ENCODE measurements at regions not wholly inside any gene's neighbourhood (a gene's known extent, or its start where the extent isn't known, plus 50 kb on each side); places are given as distances from the start of the nearest gene placed in this dataset.

DNA sequence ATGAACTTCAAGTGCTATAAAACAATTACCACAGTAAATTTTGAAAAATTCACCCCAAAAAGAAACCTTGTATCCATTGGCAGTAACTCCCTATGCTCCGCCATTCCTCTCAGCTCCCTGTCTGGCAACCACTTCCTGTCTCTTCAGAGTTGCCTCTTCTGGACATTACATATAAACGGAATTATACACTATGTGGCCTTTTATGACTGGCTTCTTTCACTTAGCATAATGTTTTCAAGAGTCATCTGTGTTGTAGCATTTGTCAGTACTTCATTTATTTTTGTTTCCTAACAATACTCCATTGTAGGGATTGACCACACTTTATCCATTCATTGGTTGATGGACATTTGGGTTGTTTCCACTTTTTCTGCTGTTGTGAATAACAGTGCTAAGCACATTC lies 50.1 kb downstream of the CEP43 start:
- Histone ChIP-seq H3K79me1 (ENCODE audit: insufficient read depth, low read depth, low read length, poor library complexity, severe bottlenecking) (no peaks in the 10 kb centered on the region), H3K23me2 (ENCODE audit: insufficient read length, low read depth, low read length, poor library complexity, severe bottlenecking) (no peaks in the 10 kb centered on the region), H3K9ac (ENCODE audit: extremely low read depth, insufficient read length, low read length) (no peak overlapping the region), H3T11ph (ENCODE audit: low read length) (no peak overlapping the region), H3K79me2 (ENCODE audit: insufficient read depth, low read length) (no peaks in the 10 kb centered on the region), H2BK15ac (ENCODE audit: low read depth, low read length) (no peak overlapping the region), H3K4ac (ENCODE audit: low read depth, low read length) (no peak overlapping the region), H3K27ac (ENCODE audit: insufficient read length, low read depth, low read length) (no peak overlapping the region), H3K4me1 (ENCODE audit: insufficient read depth, low read length) (no peaks in the 10 kb centered on the region), H2BK12ac (ENCODE audit: insufficient read length, low read depth, low read length) (no peak overlapping the region), H3K27me3 (ENCODE audit: insufficient read depth, low read length) (no peaks in the 10 kb centered on the region), H2BK120ac (ENCODE audit: low read depth, low read length, poor library complexity, severe bottlenecking) (no peak overlapping the region), H2AFZ (ENCODE audit: low read length) (no peak overlapping the region), H4K8ac (replicated peaks; ENCODE audit: insufficient read length, low read depth, low read length) (no peak overlapping the region), H3K4me2 (ENCODE audit: insufficient read depth, insufficient read length, low read length) (no peak overlapping the region), H3K9me3 (ENCODE audit: control insufficient read depth, low read depth, low read length) (no peaks in the 10 kb centered on the region), H2AK5ac (ENCODE audit: insufficient read length, low read length) (no peak overlapping the region), H3K56ac (ENCODE audit: insufficient read length, low read depth, low read length) (no peak overlapping the region), H2BK20ac (ENCODE audit: low read depth, low read length, poor library complexity, severe bottlenecking) (no peak overlapping the region), H4K20me1 (ENCODE audit: control insufficient read depth, insufficient read depth, insufficient read length) (no peaks in the 10 kb centered on the region), H2BK5ac (ENCODE audit: insufficient read length, low read length) (no peak overlapping the region), H3K14ac (ENCODE audit: insufficient read depth, low read length) (no peak overlapping the region), H3K18ac (ENCODE audit: insufficient read length, low read depth, low read length) (no peak overlapping the region), H4K91ac (ENCODE audit: insufficient read length, low read depth, low read length) (no peak overlapping the region), H4K5ac (ENCODE audit: insufficient read length, low read depth, low read length) (no peak overlapping the region), H3K23ac (ENCODE audit: insufficient read length, low read depth, low read length) (no peak overlapping the region)
- peaks cover 1 to 4% of the 10 kb centered on the region in 2 experiments; a peak in 1 of 4 replicates for H3K4me1 Mint-ChIP-seq
- WGBS (ENCODE audit: extremely low coverage, insufficient read length, low lambda C conversion rate): no CpG with 5 or more reads among the region's 2 CpGs
- H3K9me3 Mint-ChIP-seq: no peaks in the 10 kb centered on the region
- peaks cover 0 to 6% (median 0%) of the 10 kb centered on the region in 3 experiments; a peak in 1 of 7 replicates for H3K36me3 Mint-ChIP-seq (ENCODE audit: insufficient read depth in 1 of 3, low read depth in 3 of 3)
- no peak for DNase-seq
- TF ChIP-seq, protein P1, sequence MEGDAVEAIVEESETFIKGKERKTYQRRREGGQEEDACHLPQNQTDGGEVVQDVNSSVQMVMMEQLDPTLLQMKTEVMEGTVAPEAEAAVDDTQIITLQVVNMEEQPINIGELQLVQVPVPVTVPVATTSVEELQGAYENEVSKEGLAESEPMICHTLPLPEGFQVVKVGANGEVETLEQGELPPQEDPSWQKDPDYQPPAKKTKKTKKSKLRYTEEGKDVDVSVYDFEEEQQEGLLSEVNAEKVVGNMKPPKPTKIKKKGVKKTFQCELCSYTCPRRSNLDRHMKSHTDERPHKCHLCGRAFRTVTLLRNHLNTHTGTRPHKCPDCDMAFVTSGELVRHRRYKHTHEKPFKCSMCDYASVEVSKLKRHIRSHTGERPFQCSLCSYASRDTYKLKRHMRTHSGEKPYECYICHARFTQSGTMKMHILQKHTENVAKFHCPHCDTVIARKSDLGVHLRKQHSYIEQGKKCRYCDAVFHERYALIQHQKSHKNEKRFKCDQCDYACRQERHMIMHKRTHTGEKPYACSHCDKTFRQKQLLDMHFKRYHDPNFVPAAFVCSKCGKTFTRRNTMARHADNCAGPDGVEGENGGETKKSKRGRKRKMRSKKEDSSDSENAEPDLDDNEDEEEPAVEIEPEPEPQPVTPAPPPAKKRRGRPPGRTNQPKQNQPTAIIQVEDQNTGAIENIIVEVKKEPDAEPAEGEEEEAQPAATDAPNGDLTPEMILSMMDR (conservative IDR thresholded peaks at IDR 0.05): no peak
- H3K4me3 Mint-ChIP-seq: no peak overlapping the region
- no peak overlapping the region for H3K27ac Mint-ChIP-seq
- no peaks in the 10 kb centered on the region for H3K27me3 Mint-ChIP-seq (ENCODE audit: low read depth)
